ENCODE measurements at regions not wholly inside any gene's neighbourhood (a gene's known extent, or its start where the extent isn't known, plus 50 kb on each side); places are given as distances from the start of the nearest gene placed in this dataset.
A peak's percentile ranks its signal among the peaks of the same experiment; 100 is the strongest.

DNA sequence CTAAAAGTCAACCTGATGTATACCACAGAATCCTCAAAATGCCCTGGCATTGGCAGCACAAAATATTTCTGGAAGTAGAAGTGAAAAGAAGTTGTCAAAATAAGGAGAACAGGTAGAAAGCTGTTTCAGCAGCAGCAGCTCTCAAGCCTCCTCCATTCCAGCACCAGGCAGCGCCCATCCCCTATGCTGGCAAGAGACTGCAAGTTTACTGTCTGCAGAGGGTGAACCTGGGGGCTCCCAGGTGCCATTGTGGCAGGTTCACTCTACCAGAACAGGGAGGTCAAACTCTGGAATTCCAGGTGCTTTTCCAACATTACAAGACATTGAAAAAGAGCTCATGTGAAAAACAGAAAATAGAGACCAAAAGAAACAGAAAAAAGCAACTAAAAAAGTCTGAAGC, 128.8 kb upstream of the CTTNBP2NL start:
- DNase-seq: no peak

GRCh38 chr1:112267929-112268328, 128.1 kb upstream of the CTTNBP2NL start:
- no peak for DNase-seq

DNA sequence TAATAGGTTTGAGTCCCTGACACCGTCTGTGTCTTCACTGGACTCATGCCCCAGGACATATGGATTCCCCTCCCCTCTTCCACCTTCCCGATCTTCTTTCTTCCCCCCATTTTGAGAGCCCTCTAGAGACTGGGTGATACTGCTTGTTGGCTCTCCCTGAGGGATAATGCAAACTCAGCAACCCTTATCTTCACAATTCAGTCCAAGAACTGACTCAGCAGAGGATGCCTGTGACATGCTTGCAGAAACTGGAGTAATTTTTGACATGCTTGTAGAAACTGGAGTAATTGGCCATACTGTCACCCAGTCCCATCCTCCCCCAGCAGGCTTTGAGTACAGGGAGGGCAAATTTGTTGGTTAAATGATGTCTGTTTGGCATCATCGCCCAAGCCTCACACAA, 127.6 kb upstream of the CTTNBP2NL start:
- DNase-seq: no peak

DNA sequence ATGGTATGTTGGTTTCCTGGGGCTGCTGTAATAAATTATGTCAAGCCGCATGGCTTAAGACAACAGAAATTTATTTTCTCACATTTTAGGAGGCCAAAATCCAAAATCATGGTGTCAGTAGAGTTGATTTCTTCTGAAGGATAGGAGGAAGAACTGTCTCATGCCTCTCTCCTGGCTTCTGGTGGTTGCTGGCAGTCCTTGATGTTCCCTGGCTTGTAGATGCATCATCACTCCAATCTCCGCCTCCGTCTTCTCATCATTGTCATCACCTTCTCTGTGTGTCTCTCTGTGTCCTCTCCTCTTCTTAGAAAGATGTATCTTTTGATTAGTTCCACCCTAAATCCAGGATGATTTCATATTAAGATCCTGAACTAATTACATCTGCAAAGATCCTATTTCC, 124.7 kb upstream of the CTTNBP2NL start:
- DNase-seq: no peak

- DNase-seq: no peak
Observed at GRCh38 chr1:112272101-112272772, 123.8 kb upstream of the CTTNBP2NL start.

- no peak for DNase-seq
Observed at GRCh38 chr1:112284796-112285195, 111.2 kb upstream of the CTTNBP2NL start.

DNA sequence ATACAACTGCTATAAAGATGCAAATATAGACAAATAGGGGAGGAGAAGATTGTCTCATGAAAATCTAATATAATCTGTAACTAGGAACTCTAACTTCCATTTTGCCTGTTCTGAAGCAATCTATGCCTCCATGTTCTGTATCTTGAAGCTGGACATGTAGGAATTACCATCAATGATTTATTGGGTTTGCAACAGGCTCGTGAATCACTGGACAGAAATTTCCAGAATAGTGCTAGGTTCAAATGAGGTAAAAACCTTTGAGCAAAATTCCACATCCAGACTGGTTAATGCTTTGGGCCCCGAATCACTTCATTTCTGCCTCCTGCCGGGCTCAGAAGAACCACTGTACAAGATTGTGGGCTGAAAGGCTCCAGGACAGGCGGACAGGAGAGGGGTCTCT, 110.7 kb upstream of the CTTNBP2NL start:
- DNase-seq: no peak

DNA sequence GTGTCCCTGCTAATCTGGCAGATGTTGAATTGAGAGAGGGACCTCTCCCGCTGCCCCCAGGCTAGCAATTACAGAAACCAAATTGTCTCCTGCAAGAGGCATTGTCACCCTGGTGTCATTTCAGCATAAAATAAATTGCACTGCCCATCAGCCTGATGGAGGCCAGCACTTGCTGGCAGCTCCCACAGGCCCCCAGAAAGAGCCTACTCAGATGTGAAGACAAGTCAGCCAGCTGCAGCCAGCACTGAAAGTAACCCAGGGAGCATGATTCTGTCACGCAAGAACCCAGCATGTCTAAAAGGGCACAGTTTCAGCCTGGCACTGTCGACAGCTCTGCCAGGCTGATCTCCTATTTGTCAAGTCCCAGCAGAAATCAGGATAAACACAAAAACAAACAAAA, 110.3 kb upstream of the CTTNBP2NL start:
- no peak for DNase-seq

DNA sequence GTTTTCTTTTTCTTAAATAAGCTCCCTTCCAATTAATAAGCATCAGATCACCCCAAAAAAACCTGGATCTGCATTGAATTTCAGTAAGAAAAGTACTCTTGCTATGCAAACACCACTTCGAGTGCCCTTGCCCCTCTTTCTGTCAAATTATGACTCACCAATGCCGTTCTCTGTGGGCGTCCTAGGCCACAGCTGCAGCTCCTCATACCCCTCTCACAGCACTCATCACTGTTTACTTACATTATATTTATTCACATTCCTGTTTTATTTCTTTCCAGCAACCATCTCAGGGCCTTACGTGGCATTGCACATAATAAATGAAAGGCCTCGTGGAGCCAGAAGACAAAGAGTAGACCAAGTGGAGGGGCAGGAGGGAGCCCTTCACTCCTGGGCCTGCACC, 99.1 kb upstream of the CTTNBP2NL start:
- DNase-seq: peak; percentile 68

GRCh38 chr1:112297536-112297935, 98.5 kb upstream of the CTTNBP2NL start:
- no peak for DNase-seq

DNA sequence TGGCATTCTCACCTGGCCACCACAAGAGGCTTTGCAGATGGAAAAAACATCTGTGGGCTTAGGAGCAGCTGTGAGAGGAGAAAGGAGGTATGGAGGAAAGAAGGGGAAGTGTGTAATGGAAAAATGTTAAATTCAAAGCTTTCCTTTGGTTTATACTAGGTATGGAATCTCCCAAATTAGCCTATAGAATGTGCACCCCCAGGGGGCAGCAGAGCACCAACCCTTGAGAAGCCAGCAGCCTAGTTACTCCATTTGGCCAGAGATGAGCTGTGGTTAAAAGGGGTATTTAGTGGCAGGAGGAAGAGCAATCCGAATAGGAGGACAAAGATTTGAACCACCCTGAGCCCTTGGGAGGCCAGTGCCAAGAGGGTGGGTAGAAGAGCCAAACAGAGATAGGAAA, 97.5 kb upstream of the CTTNBP2NL start:
- DNase-seq: no peak

GRCh38 chr1:112304126-112304525, 91.9 kb upstream of the CTTNBP2NL start:
- DNase-seq: no peak

DNA sequence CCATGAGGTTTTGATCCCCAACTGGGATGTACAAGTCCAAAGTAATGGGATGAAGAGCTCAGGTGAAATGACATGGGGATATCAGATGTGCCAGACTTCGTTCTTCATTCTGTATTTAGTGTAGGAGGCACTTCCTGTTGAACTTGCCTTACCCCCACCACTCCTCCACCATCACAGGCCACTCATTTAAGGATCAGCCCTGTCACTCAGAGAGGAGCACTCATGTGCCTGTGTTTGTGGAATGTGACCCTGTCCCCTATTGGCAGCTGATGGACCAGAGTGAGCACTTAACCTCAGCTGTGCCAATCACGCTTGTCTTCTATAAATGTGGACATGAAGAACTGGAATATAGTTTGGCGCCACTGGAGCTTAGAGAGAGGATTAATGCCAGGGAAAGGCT, 91.4 kb upstream of the CTTNBP2NL start:
- DNase-seq: no peak

- DNase-seq: no peak
Observed at GRCh38 chr1:112307930-112308591, 88.0 kb upstream of the CTTNBP2NL start.

GRCh38 chr1:112308716-112309115, 87.3 kb upstream of the CTTNBP2NL start:
- DNase-seq: no peak

- DNase-seq: no peak
Observed at GRCh38 chr1:112309499-112309898, 86.5 kb upstream of the CTTNBP2NL start.

GRCh38 chr1:112312315-112312714, 83.7 kb upstream of the CTTNBP2NL start:
- DNase-seq: no peak

- no peak for DNase-seq
Observed at GRCh38 chr1:112312879-112313278, 83.1 kb upstream of the CTTNBP2NL start.

DNA sequence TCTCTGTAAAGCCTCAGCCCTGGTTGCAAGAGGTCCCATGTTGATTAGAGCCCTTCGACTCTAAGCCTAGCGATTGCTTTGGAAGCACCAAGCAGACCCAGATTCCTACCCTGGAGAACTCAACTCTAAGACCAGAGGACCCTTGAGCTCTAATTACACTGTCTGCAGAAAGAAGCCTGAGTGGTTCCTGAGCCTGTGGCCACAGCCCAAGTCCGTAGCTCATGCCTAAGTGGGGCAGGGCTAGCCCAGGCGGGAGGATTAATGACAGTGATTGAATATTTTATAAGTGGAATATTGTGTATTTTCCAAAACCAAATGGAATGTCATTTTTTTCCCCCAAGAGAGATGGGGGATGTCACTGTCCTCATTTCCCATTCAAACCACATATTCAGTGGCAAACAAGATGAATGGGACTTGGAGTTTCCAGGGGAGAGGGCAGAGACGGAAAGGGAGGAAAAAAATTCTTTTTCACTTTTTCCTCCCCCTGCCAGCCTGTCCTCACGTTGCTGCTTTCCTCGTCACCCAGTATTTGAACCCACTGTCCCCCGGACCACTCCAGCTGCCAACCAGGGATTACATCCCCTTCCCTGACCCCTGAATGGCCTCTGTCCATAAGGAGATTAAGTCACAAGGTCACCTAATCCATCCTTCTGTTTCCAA, 79.6 kb upstream of the CTTNBP2NL start:
- no peak for DNase-seq

- peak; percentile 19 for DNase-seq
Observed at GRCh38 chr1:112317140-112317539, 78.9 kb upstream of the CTTNBP2NL start.

DNA sequence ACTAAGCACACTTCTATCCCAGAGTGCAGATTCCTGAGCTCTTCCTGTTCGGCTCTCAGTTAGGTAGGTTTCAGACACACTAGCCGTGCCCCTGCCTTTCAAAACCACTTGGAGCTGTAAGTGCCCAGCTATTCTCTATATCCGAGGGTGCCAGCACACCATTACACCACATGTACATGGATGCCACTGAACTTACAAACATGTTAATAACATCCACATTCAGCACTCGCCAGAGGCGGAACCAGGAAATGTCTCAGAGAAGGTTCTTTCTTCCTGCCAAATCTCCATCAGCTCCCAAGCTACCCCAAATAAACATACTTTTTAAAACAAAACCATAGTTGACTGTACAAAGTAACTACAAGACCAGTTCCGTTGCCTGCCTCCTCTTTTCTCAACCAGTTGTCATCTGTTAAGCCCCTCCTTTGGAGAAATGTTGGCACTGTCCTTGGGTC, 78.4 kb upstream of the CTTNBP2NL start:
- no peak for DNase-seq

GRCh38 chr1:112318263-112318662, 77.8 kb upstream of the CTTNBP2NL start:
- no peak for DNase-seq

GRCh38 chr1:112318698-112319370, 77.2 kb upstream of the CTTNBP2NL start:
- no peak for DNase-seq
